H1 (cell line): ENCODE measurements at regions not wholly inside any gene's neighbourhood (a gene's known extent, or its start where the extent isn't known, plus 50 kb on each side); places are given as distances from the start of the nearest gene placed in this dataset.

Source experiments
- CTCF ChIA-PET: fragments of 300-600 bp; sonication (Branson Sonifier 250); formaldehyde crosslinking; loops from one replicate; lab custom pipeline; 2021; ENCODE audit not compliant: partially characterized antibody; lab: Charles Lee
- POLR2A ChIA-PET: fragments of 300-600 bp; sonication (Branson Sonifier 250); formaldehyde crosslinking; loops from one replicate; lab custom pipeline; 2021; ENCODE audit warnings: inconsistent platforms; ENCODE audit not compliant: partially characterized antibody; lab: Charles Lee
- DNase-seq, 2 experiments: peaks; one replicate each; pipeline versions ENCODE4 v3.0.0 to v3.0.0-alpha.2; 2010 to 2022; ENCODE audit warnings: low spot score in 2 of 2, low read depth in 1 of 2, mixed read lengths in 1 of 2
- FAIRE-seq: peaks from 2 replicates; lab custom pipeline; 2011; peaks lifted over from hg19 to GRCh38; lab: Jason Lieb, UNC
- H2AFZ ChIP-seq: 2 replicates; pipeline ENCODE4 v1.8.1; 2012; ENCODE audit warnings: low read length, inconsistent platforms
- H2AK5ac ChIP-seq: 2 replicates; pipeline ENCODE4 v1.6.1; 2013; ENCODE audit warnings: low read depth, low read length
- H2BK120ac ChIP-seq: replicated peaks from 2 replicates; pipeline ENCODE3; 2013; ENCODE audit warnings: low read depth, low read length, inconsistent platforms
- H2BK12ac ChIP-seq: 2 replicates; pipeline ENCODE4 v1.6.1; 2013; ENCODE audit warnings: low read depth, low read length
- H2BK15ac ChIP-seq: 2 replicates; pipeline ENCODE4 v1.6.1; 2013; ENCODE audit warnings: low read length
- H2BK20ac ChIP-seq: 2 replicates; pipeline ENCODE4 v1.6.1; 2013; ENCODE audit warnings: low read length
- H2BK5ac ChIP-seq: 2 replicates; pipeline ENCODE4 v1.6.1; 2013; ENCODE audit warnings: low read depth, low read length
- H3K14ac ChIP-seq: 2 replicates; pipeline ENCODE4 v1.6.1; 2013; ENCODE audit warnings: inconsistent platforms; ENCODE audit not compliant: insufficient read length
- H3K18ac ChIP-seq: 2 replicates; pipeline ENCODE4 v1.6.1; 2013; ENCODE audit warnings: low read length; ENCODE audit errors: extremely low read depth
- H3K23ac ChIP-seq: 2 replicates; pipeline ENCODE4 v1.6.1; 2013; ENCODE audit warnings: inconsistent platforms; ENCODE audit not compliant: insufficient read length
- H3K23me2 ChIP-seq: 2 replicates; pipeline ENCODE4 v1.6.1; 2013; ENCODE audit warnings: low read depth, low read length
- H3K27ac ChIP-seq: 2 replicates; pipeline ENCODE4 v1.6.1; 2011; ENCODE audit warnings: low read depth, low read length, inconsistent platforms
- H3K27me3 ChIP-seq, 4 experiments: replicated peaks in 1 of 4; 1 replicate in 1 of 4; 2 replicates in 3 of 4; pipeline versions ENCODE4 v1.6.1 to v1.8.1; 2011 to 2013; ENCODE audit warnings: low read length in 3 of 4, mild to moderate bottlenecking in 3 of 4, inconsistent platforms in 2 of 4, mixed read lengths in 2 of 4, moderate library complexity in 1 of 4; ENCODE audit not compliant: control insufficient read depth in 3 of 4, insufficient read depth in 3 of 4; ENCODE audit errors: extremely low read depth in 1 of 4
- H3K36me3 ChIP-seq, 4 experiments: 2 replicates each; pipeline versions ENCODE4 v1.6.1 to v1.8.1; 2011 to 2013; ENCODE audit warnings: mild to moderate bottlenecking in 4 of 4, low read length in 3 of 4, moderate library complexity in 2 of 4, control low read depth in 1 of 4, inconsistent platforms in 1 of 4; ENCODE audit not compliant: insufficient read depth in 4 of 4, control insufficient read depth in 2 of 4
- H3K4ac ChIP-seq: replicated peaks from 2 replicates; pipeline ENCODE3; 2013; ENCODE audit warnings: low read length, low read depth, mixed read lengths, inconsistent platforms; ENCODE audit not compliant: insufficient read length
- H3K4me1 ChIP-seq, 4 experiments: replicated peaks in 1 of 4; 1 replicate in 1 of 4; 2 replicates in 3 of 4; pipeline versions ENCODE4 v1.6.1 to v1.8.1; 2011 to 2013; ENCODE audit warnings: low read length in 3 of 4, inconsistent platforms in 2 of 4, mixed read lengths in 1 of 4; ENCODE audit not compliant: insufficient read depth in 4 of 4, control insufficient read depth in 3 of 4
- H3K4me2 ChIP-seq, 2 experiments: 2 replicates each; pipeline versions ENCODE4 v1.6.1 to v1.8.1; 2011 to 2013; ENCODE audit warnings: low read depth in 2 of 2, low read length in 2 of 2, control low read depth in 1 of 2, inconsistent platforms in 1 of 2, mild to moderate bottlenecking in 1 of 2; ENCODE audit not compliant: insufficient read depth in 1 of 2
- H3K4me3 ChIP-seq, 4 experiments: fragments of 200-600, 300-600 bp in 1 of 4; sonication (generic), shearing (Covaris generic), sonication (Bioruptor Twin) in 1 of 4; 2 replicates each; pipeline versions ENCODE4 v1.5.1 to v1.8.1; 2011 to 2016; ENCODE audit warnings: low read length in 4 of 4, low read depth in 3 of 4, control low read depth in 2 of 4, inconsistent platforms in 2 of 4, mild to moderate bottlenecking in 2 of 4, mixed read lengths in 1 of 4, moderate library complexity in 1 of 4; ENCODE audit not compliant: insufficient read depth in 2 of 4; ENCODE audit errors: extremely low read depth in 1 of 4
- H3K56ac ChIP-seq: replicated peaks from 2 replicates; pipeline ENCODE3; 2013; ENCODE audit warnings: low read depth, mild to moderate bottlenecking, mixed read lengths, low read length, inconsistent platforms; ENCODE audit not compliant: insufficient read length
- H3K79me1 ChIP-seq: 2 replicates; pipeline ENCODE4 v1.6.1; 2013; ENCODE audit warnings: low read depth, low read length, control low read depth
- H3K79me2 ChIP-seq, 2 experiments: 2 replicates each; pipeline versions ENCODE4 v1.6.1 to v1.8.1; 2012 to 2013; ENCODE audit warnings: low read length in 2 of 2, mild to moderate bottlenecking in 2 of 2, inconsistent platforms in 1 of 2; ENCODE audit not compliant: insufficient read depth in 2 of 2, control insufficient read depth in 1 of 2
- H3K9ac ChIP-seq, 4 experiments: replicated peaks in 1 of 4; 1 replicate in 1 of 4; 2 replicates in 3 of 4; pipeline versions ENCODE4 v1.6.1 to v1.8.1; 2011 to 2013; ENCODE audit warnings: low read depth in 3 of 4, low read length in 3 of 4, control low read depth in 2 of 4, mild to moderate bottlenecking in 2 of 4, moderate library complexity in 2 of 4, inconsistent platforms in 1 of 4; ENCODE audit errors: extremely low read depth in 1 of 4
- H3K9me3 ChIP-seq, 2 experiments: 2 replicates each; pipeline versions ENCODE4 v1.6.1 to v1.8.1; 2012 to 2013; ENCODE audit warnings: mild to moderate bottlenecking in 2 of 2, moderate library complexity in 2 of 2, control low read depth in 1 of 2, inconsistent platforms in 1 of 2, low read depth in 1 of 2, low read length in 1 of 2, mixed read lengths in 1 of 2; ENCODE audit not compliant: insufficient read depth in 2 of 2
- H4K20me1 ChIP-seq, 2 experiments: replicated peaks in 1 of 2; 2 replicates each; pipeline versions ENCODE3 to v1.8.1; 2011 to 2013; ENCODE audit warnings: inconsistent platforms in 2 of 2, low read length in 2 of 2, mild to moderate bottlenecking in 1 of 2; ENCODE audit not compliant: insufficient read depth in 2 of 2, control insufficient read depth in 1 of 2
- H4K5ac ChIP-seq: 2 replicates; pipeline ENCODE4 v1.6.1; 2013; ENCODE audit warnings: low read length, low read depth, mixed read lengths, inconsistent platforms; ENCODE audit not compliant: insufficient read length
- H4K8ac ChIP-seq: 2 replicates; pipeline ENCODE4 v1.8.0; 2013; ENCODE audit warnings: mild to moderate bottlenecking, moderate library complexity, low read length, inconsistent platforms; ENCODE audit not compliant: insufficient read depth; ENCODE audit errors: extremely low read depth
- H4K91ac ChIP-seq: replicated peaks from 2 replicates; pipeline ENCODE3; 2013; ENCODE audit warnings: low read length, mixed read lengths, inconsistent platforms; ENCODE audit not compliant: insufficient read length
- CEBPB ChIP-seq: IDR thresholded peaks from 2 replicates; pipeline ENCODE4 v1.6.1; 2012; ENCODE audit warnings: low read depth, low read length
- EZH2 ChIP-seq: fragments of 200-600 bp; sonication (generic); IDR thresholded peaks from 2 replicates; pipeline ENCODE4 v1.7.1; 2012; ENCODE audit warnings: low read depth, mild to moderate bottlenecking, moderate library complexity, low read length, inconsistent platforms; ENCODE audit not compliant: severe bottlenecking
- KDM1A ChIP-seq: fragments of 200-600, 300-600 bp; sonication (generic); IDR thresholded peaks from 2 replicates; pipeline ENCODE4 v1.7.1; 2016; ENCODE audit warnings: mild to moderate bottlenecking, low read length, borderline replicate concordance
- KDM5A ChIP-seq: fragments of 200-600 bp; IDR thresholded peaks from 2 replicates; pipeline ENCODE4 v1.7.1; 2012; ENCODE audit warnings: mild to moderate bottlenecking, low read length, inconsistent platforms, mixed read lengths
- NANOG ChIP-seq: IDR thresholded peaks from 2 replicates; pipeline ENCODE4 v1.6.1; 2011; ENCODE audit warnings: low read length, low read depth, mild to moderate bottlenecking, inconsistent platforms; ENCODE audit not compliant: insufficient read depth, poor library complexity, severe bottlenecking
- NRF1 ChIP-seq: IDR thresholded peaks from 2 replicates; pipeline ENCODE4 v1.6.1; 2011; ENCODE audit warnings: mild to moderate bottlenecking, low read depth, low read length, improper control_type of control experiment
- RAD21 ChIP-seq, 2 experiments: IDR thresholded peaks in 1 of 2; conservative IDR thresholded peaks in 1 of 2; 2 replicates each; pipeline ENCODE4 v1.6.1; 2011; ENCODE audit warnings: low read depth in 2 of 2, low read length in 2 of 2, improper control_type of control experiment in 1 of 2, inconsistent platforms in 1 of 2, mild to moderate bottlenecking in 1 of 2, moderate library complexity in 1 of 2
- RBBP5 ChIP-seq: IDR thresholded peaks from 2 replicates; pipeline ENCODE4 v1.7.1; 2012; ENCODE audit warnings: low read depth, mild to moderate bottlenecking, inconsistent platforms, low read length, moderate library complexity, borderline replicate concordance
- RFX5 ChIP-seq: IDR thresholded peaks from 2 replicates; pipeline ENCODE4 v1.6.1; 2011; ENCODE audit warnings: low read depth, low read length, improper control_type of control experiment, borderline replicate concordance
- SAP30 ChIP-seq: fragments of 300-600 bp; sonication (generic); IDR thresholded peaks from 2 replicates; pipeline ENCODE4 v1.7.1; 2012; ENCODE audit warnings: low read length, moderate library complexity, mild to moderate bottlenecking, inconsistent platforms; ENCODE audit not compliant: insufficient read depth, insufficient replicate concordance
- SIN3A ChIP-seq, 2 experiments: IDR thresholded peaks in 1 of 2; conservative IDR thresholded peaks in 1 of 2; 2 replicates each; pipeline ENCODE4 v1.6.1; 2011 to 2012; ENCODE audit warnings: low read length in 2 of 2, improper control_type of control experiment in 1 of 2, low read depth in 1 of 2, mild to moderate bottlenecking in 1 of 2
- SIX5 ChIP-seq: IDR thresholded peaks from 2 replicates; pipeline ENCODE4 v1.6.1; 2011; ENCODE audit warnings: mild to moderate bottlenecking, low read depth, low read length
- SP4 ChIP-seq: IDR thresholded peaks from 2 replicates; pipeline ENCODE4 v1.6.1; 2012; ENCODE audit warnings: low read length, inconsistent platforms
- TCF12 ChIP-seq: IDR thresholded peaks from 2 replicates; pipeline ENCODE4 v1.6.1; 2011; ENCODE audit warnings: low read depth, mild to moderate bottlenecking, low read length
- TF ChIP-seq, protein P1 (sequence below): IDR thresholded peaks from 2 replicates; pipeline ENCODE4 v1.6.1; 2012; ENCODE audit warnings: inconsistent platforms

DNA sequence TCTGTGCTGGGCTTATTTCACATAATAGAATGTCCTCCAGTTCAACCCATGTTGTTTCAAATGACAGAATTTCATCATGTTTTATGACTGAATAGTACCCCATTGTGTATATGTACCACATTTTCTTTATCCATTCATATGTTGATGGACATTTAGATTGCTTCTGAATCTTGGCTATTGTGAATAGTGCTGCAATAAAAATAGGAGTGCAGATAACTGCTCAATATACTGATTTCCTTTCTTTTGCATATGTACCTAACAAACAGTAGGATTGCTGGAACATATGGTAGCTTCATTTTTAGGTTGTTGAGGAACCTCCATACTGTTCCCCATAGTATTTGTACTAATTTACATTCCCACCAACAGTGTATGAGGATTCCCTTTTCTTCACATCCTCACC is 491.1 kb downstream of the BRINP3 start:
- no peak overlapping the region for H4K5ac ChIP-seq
- FAIRE-seq (no peak), DNase-seq (no peak)
- H3K23ac ChIP-seq, result no peak overlapping the region
- H3K14ac ChIP-seq, result no peak overlapping the region
- no peak overlapping the region for H2BK15ac ChIP-seq
- H2AFZ ChIP-seq, result no peak overlapping the region
- no peaks in the 10 kb centered on the region for H3K79me2 ChIP-seq
- no peaks in the 10 kb centered on the region for H3K9me3 ChIP-seq
- H3K27me3 ChIP-seq, result no peaks in the 10 kb centered on the region
- H2BK5ac ChIP-seq, result no peak overlapping the region
- no peaks in the 10 kb centered on the region for H3K23me2 ChIP-seq
- H4K20me1 ChIP-seq, result no peaks in the 10 kb centered on the region
- H3K4me2 ChIP-seq, result no peak overlapping the region
- no peak overlapping the region for H2AK5ac ChIP-seq
- no peak overlapping the region for H4K8ac ChIP-seq
- H2BK12ac ChIP-seq, result no peak overlapping the region
- no peak overlapping the region for H3K9ac ChIP-seq
- no peak overlapping the region for H3K4me3 ChIP-seq
- no peak overlapping the region for H3K56ac ChIP-seq
- no peak overlapping the region for H3K18ac ChIP-seq
- no peaks in the 10 kb centered on the region for H3K4me1 ChIP-seq
- no peaks in the 10 kb centered on the region for H3K36me3 ChIP-seq
- no peak overlapping the region for H3K4ac ChIP-seq
- no peaks in the 10 kb centered on the region for H3K79me1 ChIP-seq
- no peak overlapping the region for H2BK120ac ChIP-seq
- ChIA-PET POLR2A (no interaction called here), CTCF (no interaction called here)
- no peak overlapping the region for H2BK20ac ChIP-seq
- H3K27ac ChIP-seq, result no peak overlapping the region
- no peak overlapping the region for H4K91ac ChIP-seq
- TF ChIP-seq RBBP5 (no peak), SAP30 (no peak), KDM1A (no peak), TCF12 (no peak), EZH2 (no peak), NRF1 (no peak), SP4 (no peak), SIX5 (no peak), RAD21 (IDR thresholded peaks at IDR 0.05 in 1 of 2, conservative IDR thresholded peaks at IDR 0.05 in 1 of 2; ENCODE audit: low read depth in 2 of 2, low read length in 2 of 2) (no peak), KDM5A (no peak), CEBPB (no peak), NANOG (no peak), RFX5 (no peak), SIN3A (conservative IDR thresholded peaks at IDR 0.05 in 1 of 2, IDR thresholded peaks at IDR 0.05 in 1 of 2; ENCODE audit: low read depth in 1 of 2, low read length in 2 of 2) (no peak)
- TF ChIP-seq, protein P1, sequence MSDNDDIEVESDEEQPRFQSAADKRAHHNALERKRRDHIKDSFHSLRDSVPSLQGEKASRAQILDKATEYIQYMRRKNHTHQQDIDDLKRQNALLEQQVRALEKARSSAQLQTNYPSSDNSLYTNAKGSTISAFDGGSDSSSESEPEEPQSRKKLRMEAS, result no peak
